H1 (cell line): ENCODE measurements at regions not wholly inside any gene's neighbourhood (a gene's known extent, or its start where the extent isn't known, plus 50 kb on each side); places are given as distances from the start of the nearest gene placed in this dataset.

Source experiments
- CTCF ChIA-PET: fragments of 300-600 bp; sonication (Branson Sonifier 250); formaldehyde crosslinking; loops from one replicate; lab custom pipeline; 2021; ENCODE audit not compliant: partially characterized antibody; lab: Charles Lee
- POLR2A ChIA-PET: fragments of 300-600 bp; sonication (Branson Sonifier 250); formaldehyde crosslinking; loops from one replicate; lab custom pipeline; 2021; ENCODE audit warnings: inconsistent platforms; ENCODE audit not compliant: partially characterized antibody; lab: Charles Lee
- DNase-seq, 2 experiments: peaks; one replicate each; pipeline versions ENCODE4 v3.0.0 to v3.0.0-alpha.2; 2010 to 2022; ENCODE audit warnings: low spot score in 2 of 2, low read depth in 1 of 2, mixed read lengths in 1 of 2
- FAIRE-seq: peaks from 2 replicates; lab custom pipeline; 2011; peaks lifted over from hg19 to GRCh38; lab: Jason Lieb, UNC
- H2AFZ ChIP-seq: 2 replicates; pipeline ENCODE4 v1.8.1; 2012; ENCODE audit warnings: low read length, inconsistent platforms
- H2AK5ac ChIP-seq: 2 replicates; pipeline ENCODE4 v1.6.1; 2013; ENCODE audit warnings: low read depth, low read length
- H2BK120ac ChIP-seq: replicated peaks from 2 replicates; pipeline ENCODE3; 2013; ENCODE audit warnings: low read depth, low read length, inconsistent platforms
- H2BK12ac ChIP-seq: 2 replicates; pipeline ENCODE4 v1.6.1; 2013; ENCODE audit warnings: low read depth, low read length
- H2BK15ac ChIP-seq: 2 replicates; pipeline ENCODE4 v1.6.1; 2013; ENCODE audit warnings: low read length
- H2BK20ac ChIP-seq: 2 replicates; pipeline ENCODE4 v1.6.1; 2013; ENCODE audit warnings: low read length
- H2BK5ac ChIP-seq: 2 replicates; pipeline ENCODE4 v1.6.1; 2013; ENCODE audit warnings: low read depth, low read length
- H3K14ac ChIP-seq: 2 replicates; pipeline ENCODE4 v1.6.1; 2013; ENCODE audit warnings: inconsistent platforms; ENCODE audit not compliant: insufficient read length
- H3K18ac ChIP-seq: 2 replicates; pipeline ENCODE4 v1.6.1; 2013; ENCODE audit warnings: low read length; ENCODE audit errors: extremely low read depth
- H3K23ac ChIP-seq: 2 replicates; pipeline ENCODE4 v1.6.1; 2013; ENCODE audit warnings: inconsistent platforms; ENCODE audit not compliant: insufficient read length
- H3K23me2 ChIP-seq: 2 replicates; pipeline ENCODE4 v1.6.1; 2013; ENCODE audit warnings: low read depth, low read length
- H3K27ac ChIP-seq: 2 replicates; pipeline ENCODE4 v1.6.1; 2011; ENCODE audit warnings: low read depth, low read length, inconsistent platforms
- H3K27me3 ChIP-seq, 4 experiments: replicated peaks in 1 of 4; 1 replicate in 1 of 4; 2 replicates in 3 of 4; pipeline versions ENCODE4 v1.6.1 to v1.8.1; 2011 to 2013; ENCODE audit warnings: low read length in 3 of 4, mild to moderate bottlenecking in 3 of 4, inconsistent platforms in 2 of 4, mixed read lengths in 2 of 4, moderate library complexity in 1 of 4; ENCODE audit not compliant: control insufficient read depth in 3 of 4, insufficient read depth in 3 of 4; ENCODE audit errors: extremely low read depth in 1 of 4
- H3K36me3 ChIP-seq, 4 experiments: 2 replicates each; pipeline versions ENCODE4 v1.6.1 to v1.8.1; 2011 to 2013; ENCODE audit warnings: mild to moderate bottlenecking in 4 of 4, low read length in 3 of 4, moderate library complexity in 2 of 4, control low read depth in 1 of 4, inconsistent platforms in 1 of 4; ENCODE audit not compliant: insufficient read depth in 4 of 4, control insufficient read depth in 2 of 4
- H3K4ac ChIP-seq: replicated peaks from 2 replicates; pipeline ENCODE3; 2013; ENCODE audit warnings: low read length, low read depth, mixed read lengths, inconsistent platforms; ENCODE audit not compliant: insufficient read length
- H3K4me1 ChIP-seq, 4 experiments: replicated peaks in 1 of 4; 1 replicate in 1 of 4; 2 replicates in 3 of 4; pipeline versions ENCODE4 v1.6.1 to v1.8.1; 2011 to 2013; ENCODE audit warnings: low read length in 3 of 4, inconsistent platforms in 2 of 4, mixed read lengths in 1 of 4; ENCODE audit not compliant: insufficient read depth in 4 of 4, control insufficient read depth in 3 of 4
- H3K4me2 ChIP-seq, 2 experiments: 2 replicates each; pipeline versions ENCODE4 v1.6.1 to v1.8.1; 2011 to 2013; ENCODE audit warnings: low read depth in 2 of 2, low read length in 2 of 2, control low read depth in 1 of 2, inconsistent platforms in 1 of 2, mild to moderate bottlenecking in 1 of 2; ENCODE audit not compliant: insufficient read depth in 1 of 2
- H3K4me3 ChIP-seq, 4 experiments: fragments of 200-600, 300-600 bp in 1 of 4; sonication (generic), shearing (Covaris generic), sonication (Bioruptor Twin) in 1 of 4; 2 replicates each; pipeline versions ENCODE4 v1.5.1 to v1.8.1; 2011 to 2016; ENCODE audit warnings: low read length in 4 of 4, low read depth in 3 of 4, control low read depth in 2 of 4, inconsistent platforms in 2 of 4, mild to moderate bottlenecking in 2 of 4, mixed read lengths in 1 of 4, moderate library complexity in 1 of 4; ENCODE audit not compliant: insufficient read depth in 2 of 4; ENCODE audit errors: extremely low read depth in 1 of 4
- H3K56ac ChIP-seq: replicated peaks from 2 replicates; pipeline ENCODE3; 2013; ENCODE audit warnings: low read depth, mild to moderate bottlenecking, mixed read lengths, low read length, inconsistent platforms; ENCODE audit not compliant: insufficient read length
- H3K79me1 ChIP-seq: 2 replicates; pipeline ENCODE4 v1.6.1; 2013; ENCODE audit warnings: low read depth, low read length, control low read depth
- H3K79me2 ChIP-seq, 2 experiments: 2 replicates each; pipeline versions ENCODE4 v1.6.1 to v1.8.1; 2012 to 2013; ENCODE audit warnings: low read length in 2 of 2, mild to moderate bottlenecking in 2 of 2, inconsistent platforms in 1 of 2; ENCODE audit not compliant: insufficient read depth in 2 of 2, control insufficient read depth in 1 of 2
- H3K9ac ChIP-seq, 4 experiments: replicated peaks in 1 of 4; 1 replicate in 1 of 4; 2 replicates in 3 of 4; pipeline versions ENCODE4 v1.6.1 to v1.8.1; 2011 to 2013; ENCODE audit warnings: low read depth in 3 of 4, low read length in 3 of 4, control low read depth in 2 of 4, mild to moderate bottlenecking in 2 of 4, moderate library complexity in 2 of 4, inconsistent platforms in 1 of 4; ENCODE audit errors: extremely low read depth in 1 of 4
- H3K9me3 ChIP-seq, 2 experiments: 2 replicates each; pipeline versions ENCODE4 v1.6.1 to v1.8.1; 2012 to 2013; ENCODE audit warnings: mild to moderate bottlenecking in 2 of 2, moderate library complexity in 2 of 2, control low read depth in 1 of 2, inconsistent platforms in 1 of 2, low read depth in 1 of 2, low read length in 1 of 2, mixed read lengths in 1 of 2; ENCODE audit not compliant: insufficient read depth in 2 of 2
- H4K20me1 ChIP-seq, 2 experiments: replicated peaks in 1 of 2; 2 replicates each; pipeline versions ENCODE3 to v1.8.1; 2011 to 2013; ENCODE audit warnings: inconsistent platforms in 2 of 2, low read length in 2 of 2, mild to moderate bottlenecking in 1 of 2; ENCODE audit not compliant: insufficient read depth in 2 of 2, control insufficient read depth in 1 of 2
- H4K5ac ChIP-seq: 2 replicates; pipeline ENCODE4 v1.6.1; 2013; ENCODE audit warnings: low read length, low read depth, mixed read lengths, inconsistent platforms; ENCODE audit not compliant: insufficient read length
- H4K8ac ChIP-seq: 2 replicates; pipeline ENCODE4 v1.8.0; 2013; ENCODE audit warnings: mild to moderate bottlenecking, moderate library complexity, low read length, inconsistent platforms; ENCODE audit not compliant: insufficient read depth; ENCODE audit errors: extremely low read depth
- H4K91ac ChIP-seq: replicated peaks from 2 replicates; pipeline ENCODE3; 2013; ENCODE audit warnings: low read length, mixed read lengths, inconsistent platforms; ENCODE audit not compliant: insufficient read length
- CBX8 ChIP-seq: fragments of 300-800, 300-1000 bp; sonication (generic); IDR thresholded peaks from 2 replicates; pipeline ENCODE4 v1.7.1; 2016; ENCODE audit warnings: low read depth, low read length, borderline replicate concordance
- EZH2 ChIP-seq: fragments of 200-600 bp; sonication (generic); IDR thresholded peaks from 2 replicates; pipeline ENCODE4 v1.7.1; 2012; ENCODE audit warnings: low read depth, mild to moderate bottlenecking, moderate library complexity, low read length, inconsistent platforms; ENCODE audit not compliant: severe bottlenecking
- MAX ChIP-seq: IDR thresholded peaks from 2 replicates; pipeline ENCODE4 v1.6.1; 2012; ENCODE audit warnings: inconsistent platforms
- POLR2A ChIP-seq, 2 experiments: IDR thresholded peaks; 1 replicate in 1 of 2; 2 replicates in 1 of 2; pipeline ENCODE4 v1.6.1; 2011; ENCODE audit warnings: low read depth in 2 of 2, low read length in 2 of 2, mild to moderate bottlenecking in 2 of 2; ENCODE audit errors: control extremely low read depth in 1 of 2
- RAD21 ChIP-seq, 2 experiments: IDR thresholded peaks in 1 of 2; conservative IDR thresholded peaks in 1 of 2; 2 replicates each; pipeline ENCODE4 v1.6.1; 2011; ENCODE audit warnings: low read depth in 2 of 2, low read length in 2 of 2, improper control_type of control experiment in 1 of 2, inconsistent platforms in 1 of 2, mild to moderate bottlenecking in 1 of 2, moderate library complexity in 1 of 2
- RBBP5 ChIP-seq: IDR thresholded peaks from 2 replicates; pipeline ENCODE4 v1.7.1; 2012; ENCODE audit warnings: low read depth, mild to moderate bottlenecking, inconsistent platforms, low read length, moderate library complexity, borderline replicate concordance
- SAP30 ChIP-seq: fragments of 300-600 bp; sonication (generic); IDR thresholded peaks from 2 replicates; pipeline ENCODE4 v1.7.1; 2012; ENCODE audit warnings: low read length, moderate library complexity, mild to moderate bottlenecking, inconsistent platforms; ENCODE audit not compliant: insufficient read depth, insufficient replicate concordance
- SIRT6 ChIP-seq: IDR thresholded peaks from one replicate; pipeline ENCODE4 v1.7.1; 2012; ENCODE audit warnings: low read length, inconsistent platforms
- SP2 ChIP-seq: IDR thresholded peaks from 2 replicates; pipeline ENCODE4 v1.6.1; 2012; ENCODE audit warnings: mild to moderate bottlenecking, low read length, inconsistent platforms
- SRF ChIP-seq: IDR thresholded peaks from 2 replicates; pipeline ENCODE4 v1.6.1; 2011; ENCODE audit warnings: mild to moderate bottlenecking, low read depth, low read length, moderate library complexity
- SUZ12 ChIP-seq: fragments of 200-600 bp; sonication (generic); IDR thresholded peaks from 2 replicates; pipeline ENCODE4 v1.6.1; 2012; ENCODE audit warnings: mild to moderate bottlenecking, inconsistent platforms, low read length, moderate library complexity, mixed read lengths
- TAF7 ChIP-seq: optimal IDR thresholded peaks from 2 replicates; pipeline ENCODE3; 2011; ENCODE audit warnings: low read depth, mild to moderate bottlenecking, inconsistent platforms, low read length, moderate library complexity, borderline replicate concordance
- TCF12 ChIP-seq: IDR thresholded peaks from 2 replicates; pipeline ENCODE4 v1.6.1; 2011; ENCODE audit warnings: low read depth, mild to moderate bottlenecking, low read length
- WGBS, 2 experiments: shearing (Covaris generic) in 1 of 2; methylation state at CpG; one replicate each; pipeline versions ENCODE4 v1.1.6 to v1.1.7; 2013 to 2015; ENCODE audit warnings: low lambda C conversion rate in 2 of 2, mixed read lengths in 2 of 2, inconsistent platforms in 1 of 2, low coverage in 1 of 2, missing lambda C conversion rate in 1 of 2; ENCODE audit not compliant: insufficient replicate concordance in 2 of 2, insufficient coverage in 1 of 2, insufficient read length in 1 of 2; ENCODE audit errors: extremely low coverage in 1 of 2, missing lambda C conversion rate in 1 of 2; 5-methylcytosine and 5-hydroxymethylcytosine counted together

GRCh38 chr3:74470313-74470712, 144.1 kb downstream of the CNTN3 start (continued):
- TF ChIP-seq SP2 = no peak
- TF ChIP-seq, all 59 proteins: peak for 0

- Histone ChIP-seq H3K23ac (no peak overlapping the region), H4K8ac (no peak overlapping the region), H2BK120ac (no peak overlapping the region), H3K4ac (no peak overlapping the region), H3K9me3 (no peaks in the 10 kb centered on the region), H4K5ac (no peak overlapping the region), H2AFZ (no peak overlapping the region), H2BK12ac (no peak overlapping the region), H3K79me2 (no peaks in the 10 kb centered on the region), H3K36me3 (no peaks in the 10 kb centered on the region), H2BK5ac (no peak overlapping the region), H3K27ac (no peak overlapping the region), H3K4me3 (no peak overlapping the region), H3K9ac (no peak overlapping the region), H3K4me2 (no peak overlapping the region), H4K20me1 (no peaks in the 10 kb centered on the region), H3K79me1 (no peaks in the 10 kb centered on the region), H3K18ac (no peak overlapping the region), H3K56ac (no peak overlapping the region), H2AK5ac (no peak overlapping the region), H4K91ac (no peak overlapping the region), H3K14ac (no peak overlapping the region), H2BK20ac (no peak overlapping the region), H3K4me1 (no peaks in the 10 kb centered on the region), H3K27me3 (no peaks in the 10 kb centered on the region), H2BK15ac (no peak overlapping the region), H3K23me2 (no peaks in the 10 kb centered on the region)
- FAIRE-seq (no peak), DNase-seq (no peak)
- TF ChIP-seq TCF12 (no peak), POLR2A (IDR thresholded peaks at IDR 0.05; ENCODE audit: control extremely low read depth in 1 of 2, low read depth in 2 of 2, low read length in 2 of 2) (no peak), SAP30 (no peak), EZH2 (no peak), SUZ12 (no peak), TAF7 (no peak), SRF (no peak), SP2 (no peak), RBBP5 (no peak), SIRT6 (no peak), MAX (no peak), CBX8 (no peak), RAD21 (IDR thresholded peaks at IDR 0.05 in 1 of 2, conservative IDR thresholded peaks at IDR 0.05 in 1 of 2; ENCODE audit: low read depth in 2 of 2, low read length in 2 of 2) (no peak)
- ChIA-PET POLR2A (no interaction called here), CTCF (no interaction called here)
- 91% methylated on average over 8 of the region's 8 CpGs; no CpG with 5 or more reads in 1 of the 2 experiments for WGBS, 2 experiments
Observed at GRCh38 chr3:74469713-74470112, 144.7 kb downstream of the CNTN3 start.
